Breast epithelium (tissue), 4 donors: ENCODE measurements at regions not wholly inside any gene's neighbourhood (a gene's known extent, or its start where the extent isn't known, plus 50 kb on each side); places are given as distances from the start of the nearest gene placed in this dataset.

Experiments
- DNase-seq, 2 donors: peaks; one replicate each; pipeline ENCODE4 v3.0.0-alpha.2; 2019; ENCODE audit warnings: low spot score in 2 of 2
- H3K27ac ChIP-seq, 2 donors: fragments of 200-600 bp; sonication (generic) in 1 of 2; one replicate each; pipeline ENCODE4 v1.5.1; 2016 to 2019; ENCODE audit warnings: mild to moderate bottlenecking in 1 of 2
- H3K27me3 ChIP-seq, 2 donors: fragments of 200-600 bp; sonication (generic) in 1 of 2; one replicate each; pipeline versions ENCODE4 v1.5.1 to v1.6.0; 2017 to 2019; ENCODE audit warnings: control low read depth in 1 of 2, mild to moderate bottlenecking in 1 of 2
- H3K36me3 ChIP-seq: fragments of 200-600 bp; one replicate; pipeline ENCODE4 v1.5.1; 2019
- H3K4me1 ChIP-seq, 2 donors: fragments of 200-600 bp; sonication (generic); one replicate each; pipeline ENCODE4 v1.5.1; 2016 to 2019; ENCODE audit warnings: control low read depth in 1 of 2
- H3K4me3 ChIP-seq, 3 donors: fragments of 200-600 bp; sonication (generic); 1 replicate in 2 of 3; 2 replicates in 1 of 3; pipeline ENCODE4 v1.5.1; 2016 to 2019; ENCODE audit warnings: mild to moderate bottlenecking in 3 of 3, moderate library complexity in 2 of 3
- H3K9me3 ChIP-seq, 2 donors: fragments of 200-600 bp; sonication (generic) in 1 of 2; one replicate each; pipeline ENCODE4 v1.5.1; 2016 to 2019; ENCODE audit warnings: control low read depth in 1 of 2
- CTCF ChIP-seq, 3 donors: fragments of 450-650 bp; IDR thresholded peaks; one replicate each; pipeline ENCODE4 v1.5.1; 2016 to 2017; ENCODE audit warnings: antibody characterized with exemption in 3 of 3, mild to moderate bottlenecking in 3 of 3, moderate library complexity in 3 of 3
- POLR2A ChIP-seq: fragments of 450-650 bp; IDR thresholded peaks from one replicate; pipeline ENCODE4 v1.6.1; 2016; ENCODE audit warnings: antibody characterized with exemption, mild to moderate bottlenecking, moderate library complexity
- POLR2AphosphoS5 ChIP-seq, 3 donors: sonication (generic); formaldehyde crosslinking; IDR thresholded peaks; one replicate each; pipeline ENCODE4 v1.6.1; 2017; ENCODE audit warnings: antibody characterized with exemption in 3 of 3
- intact Hi-C: fragments of 100-400 bp; cut with DNase I; formaldehyde crosslinking; loops from one replicate; pipeline ENCODE4 v1.15.1; 2023; ENCODE audit warnings: low total_unique reads

- Histone ChIP-seq H3K27ac (no peak overlapping the region), H3K36me3 (no peaks in the 10 kb centered on the region), H3K4me1 (no peaks in the 10 kb centered on the region), H3K27me3 (peaks cover 0 to 8% of the 10 kb centered on the region in 2 donors), H3K4me3 (no peak overlapping the region), H3K9me3 (no peaks in the 10 kb centered on the region)
- no peak for TF ChIP-seq POLR2AphosphoS5 (IDR thresholded peaks at IDR 0.05)
- no peak for TF ChIP-seq POLR2A
- no peak for TF ChIP-seq CTCF (IDR thresholded peaks at IDR 0.05)
- no peak for DNase-seq
- intact Hi-C loops = no loop called here
Observed at GRCh38 chr10:128221807-128222206, 95.6 kb upstream of the MKI67 start.

GRCh38 chr10:128222332-128222849, 96.2 kb upstream of the MKI67 start:
- intact Hi-C loops = no loop called here
- Histone ChIP-seq H3K27ac (no peak overlapping the region), H3K36me3 (no peaks in the 10 kb centered on the region), H3K4me1 (no peaks in the 10 kb centered on the region), H3K9me3 (no peaks in the 10 kb centered on the region), H3K27me3 (peaks cover 0 to 8% of the 10 kb centered on the region in 2 donors), H3K4me3 (no peak overlapping the region)
- no peak for TF ChIP-seq POLR2A
- TF ChIP-seq POLR2AphosphoS5 (IDR thresholded peaks at IDR 0.05) = no peak
- no peak for TF ChIP-seq CTCF (IDR thresholded peaks at IDR 0.05)
- no peak for DNase-seq

GRCh38 chr10:128230401-128230800, 104.2 kb upstream of the MKI67 start:
- Histone ChIP-seq H3K4me3 (no peak overlapping the region), H3K27me3 (peaks cover 0 to 14% of the 10 kb centered on the region in 2 donors), H3K27ac (no peak overlapping the region), H3K4me1 (no peaks in the 10 kb centered on the region), H3K9me3 (peaks cover 11 to 13% of the 10 kb centered on the region in 2 donors), H3K36me3 (no peaks in the 10 kb centered on the region)
- TF ChIP-seq CTCF (IDR thresholded peaks at IDR 0.05) (no peak), POLR2A (no peak), POLR2AphosphoS5 (IDR thresholded peaks at IDR 0.05) (no peak)
- intact Hi-C loops = loop anchor here (5.0 kb wide), 2 partner anchors 1283 to 1862 kb away; no protein-coding TSS in a partner anchor
- no peak for DNase-seq

GRCh38 chr10:128233422-128233821, 107.2 kb upstream of the MKI67 start:
- no peak overlapping the region for H3K27ac ChIP-seq
- DNase-seq = no peak
- no peaks in the 10 kb centered on the region for H3K36me3 ChIP-seq
- intact Hi-C loops = loop anchor here (5.0 kb wide), 2 partner anchors 1286 to 1859 kb away; no protein-coding TSS in a partner anchor
- no peak for TF ChIP-seq POLR2A
- no peak for TF ChIP-seq CTCF (IDR thresholded peaks at IDR 0.05)
- TF ChIP-seq POLR2AphosphoS5 (IDR thresholded peaks at IDR 0.05) = no peak
- peaks cover 11 to 13% of the 10 kb centered on the region in 2 donors for H3K9me3 ChIP-seq
- H3K4me1 ChIP-seq = no peaks in the 10 kb centered on the region
- H3K27me3 ChIP-seq = peaks cover 0 to 22% of the 10 kb centered on the region in 2 donors
- no peak overlapping the region for H3K4me3 ChIP-seq

GRCh38 chr10:128237710-128238109, 111.5 kb upstream of the MKI67 start:
- H3K27ac ChIP-seq = no peak overlapping the region
- H3K4me1 ChIP-seq = no peaks in the 10 kb centered on the region
- peaks cover 11 to 13% of the 10 kb centered on the region in 2 donors for H3K9me3 ChIP-seq
- intact Hi-C loops = no loop called here
- no peak for DNase-seq
- H3K27me3 ChIP-seq = peaks cover 0 to 16% of the 10 kb centered on the region in 2 donors
- no peak overlapping the region for H3K4me3 ChIP-seq
- TF ChIP-seq POLR2AphosphoS5 (IDR thresholded peaks at IDR 0.05) = no peak
- no peak for TF ChIP-seq CTCF (IDR thresholded peaks at IDR 0.05)
- TF ChIP-seq POLR2A = no peak
- no peaks in the 10 kb centered on the region for H3K36me3 ChIP-seq
